NT2/D1 (cell line): ENCODE measurements at regions not wholly inside any gene's neighbourhood (a gene's known extent, or its start where the extent isn't known, plus 50 kb on each side); places are given as distances from the start of the nearest gene placed in this dataset.

ENCODE experiments used
- SUZ12 ChIP-seq: IDR thresholded peaks from 2 replicates; pipeline ENCODE4 v1.6.1; 2011; ENCODE audit not compliant: insufficient read length, insufficient read depth; ENCODE audit errors: extremely low read depth
- YY1 ChIP-seq: IDR thresholded peaks from 2 replicates; pipeline ENCODE4 v1.6.1; 2011; ENCODE audit not compliant: insufficient read length, insufficient read depth
- ZNF274 ChIP-seq: IDR thresholded peaks from 2 replicates; pipeline ENCODE4 v1.6.1; 2011; ENCODE audit warnings: mild to moderate bottlenecking, low read depth, low read length

DNA sequence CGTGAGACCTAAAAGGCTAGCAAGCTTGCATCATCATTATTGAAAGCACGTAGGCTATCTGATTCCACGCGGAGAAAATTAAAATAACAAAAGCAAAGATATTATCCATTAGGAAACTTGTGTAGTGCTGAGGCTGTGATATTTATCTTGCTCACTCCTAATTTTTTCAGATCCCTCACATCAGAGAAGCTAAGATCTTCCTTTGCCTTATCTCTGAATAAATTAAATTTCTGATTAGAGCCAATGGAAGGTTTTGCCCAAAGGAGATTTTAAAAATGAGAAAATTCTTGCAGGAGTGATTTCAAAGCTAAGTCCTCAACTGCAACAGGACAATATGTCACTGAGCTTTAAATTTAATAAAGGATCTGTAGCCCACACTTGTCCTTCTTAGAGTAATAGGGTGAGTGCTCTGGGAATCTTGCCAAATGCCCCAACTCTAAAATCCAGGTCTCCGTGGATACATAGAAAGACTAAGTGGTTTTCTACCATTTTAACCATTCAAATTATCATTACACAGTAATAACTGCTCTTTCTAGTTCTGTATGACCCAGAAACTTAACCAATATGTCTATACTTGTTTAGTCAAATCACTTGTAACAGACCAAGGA is 295.0 kb downstream of the CAAP1 start:
- no peak for TF ChIP-seq ZNF274
- TF ChIP-seq SUZ12 = no peak
- no peak for TF ChIP-seq YY1
